ENCODE measurements at regions not wholly inside any gene's neighbourhood (a gene's known extent, or its start where the extent isn't known, plus 50 kb on each side); places are given as distances from the start of the nearest gene placed in this dataset.

DNA sequence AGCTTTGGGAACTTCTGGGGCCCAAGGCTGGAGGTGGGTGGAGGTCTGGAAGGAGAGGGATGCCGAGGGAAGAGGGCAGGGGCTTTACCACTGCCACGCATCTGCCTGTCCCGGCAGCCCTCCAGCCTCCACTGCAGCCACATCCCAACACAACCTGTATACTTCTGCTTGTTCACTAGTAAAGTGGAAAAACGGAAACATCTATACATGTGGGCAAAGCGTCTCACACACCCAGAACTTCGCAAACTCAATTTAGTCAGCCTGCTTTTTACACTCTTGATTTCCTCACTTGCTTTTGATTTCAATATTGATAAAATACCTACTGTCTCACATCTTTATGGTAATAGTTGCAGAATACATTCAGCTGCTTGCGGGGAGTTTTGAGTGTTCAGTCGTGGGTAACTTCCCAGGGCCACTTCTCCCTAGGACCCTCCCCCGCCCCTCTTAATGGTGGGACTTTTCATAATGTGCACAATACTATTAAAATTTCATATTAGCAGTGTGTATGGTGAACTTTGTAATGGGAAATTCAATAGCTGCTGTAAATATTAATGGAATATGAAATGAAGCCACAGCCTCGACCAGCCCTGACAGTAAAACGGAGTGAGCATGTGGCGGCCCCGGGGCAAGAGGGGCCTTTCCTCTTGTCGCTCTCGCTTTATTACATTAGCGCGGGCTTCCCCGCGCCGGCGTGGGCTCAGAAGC is 85.2 kb downstream of the NR2F2 start:
- TF ChIP-seq, protein P1, sequence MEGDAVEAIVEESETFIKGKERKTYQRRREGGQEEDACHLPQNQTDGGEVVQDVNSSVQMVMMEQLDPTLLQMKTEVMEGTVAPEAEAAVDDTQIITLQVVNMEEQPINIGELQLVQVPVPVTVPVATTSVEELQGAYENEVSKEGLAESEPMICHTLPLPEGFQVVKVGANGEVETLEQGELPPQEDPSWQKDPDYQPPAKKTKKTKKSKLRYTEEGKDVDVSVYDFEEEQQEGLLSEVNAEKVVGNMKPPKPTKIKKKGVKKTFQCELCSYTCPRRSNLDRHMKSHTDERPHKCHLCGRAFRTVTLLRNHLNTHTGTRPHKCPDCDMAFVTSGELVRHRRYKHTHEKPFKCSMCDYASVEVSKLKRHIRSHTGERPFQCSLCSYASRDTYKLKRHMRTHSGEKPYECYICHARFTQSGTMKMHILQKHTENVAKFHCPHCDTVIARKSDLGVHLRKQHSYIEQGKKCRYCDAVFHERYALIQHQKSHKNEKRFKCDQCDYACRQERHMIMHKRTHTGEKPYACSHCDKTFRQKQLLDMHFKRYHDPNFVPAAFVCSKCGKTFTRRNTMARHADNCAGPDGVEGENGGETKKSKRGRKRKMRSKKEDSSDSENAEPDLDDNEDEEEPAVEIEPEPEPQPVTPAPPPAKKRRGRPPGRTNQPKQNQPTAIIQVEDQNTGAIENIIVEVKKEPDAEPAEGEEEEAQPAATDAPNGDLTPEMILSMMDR (IDR thresholded peaks at IDR 0.05; ENCODE audit: low read depth, low read length): no peak
- no peak for TF ChIP-seq EZH2phosphoT487 (IDR thresholded peaks at IDR 0.05; ENCODE audit: low read depth)

Measured in OCI-LY3 (cell line).